NCI-H82 (cell line): ENCODE measurements at regions not wholly inside any gene's neighbourhood (a gene's known extent, or its start where the extent isn't known, plus 50 kb on each side); places are given as distances from the start of the nearest gene placed in this dataset.
"Not testable (repeated sequence)": the region's sequence is repeated elsewhere in the genome, so short reads cannot be mapped to it uniquely, and the experiment has no call there.

Experiments
- DNase-seq: peaks from one replicate; lab custom pipeline; 2025; lab: John Stamatoyannopoulos, UW

DNA sequence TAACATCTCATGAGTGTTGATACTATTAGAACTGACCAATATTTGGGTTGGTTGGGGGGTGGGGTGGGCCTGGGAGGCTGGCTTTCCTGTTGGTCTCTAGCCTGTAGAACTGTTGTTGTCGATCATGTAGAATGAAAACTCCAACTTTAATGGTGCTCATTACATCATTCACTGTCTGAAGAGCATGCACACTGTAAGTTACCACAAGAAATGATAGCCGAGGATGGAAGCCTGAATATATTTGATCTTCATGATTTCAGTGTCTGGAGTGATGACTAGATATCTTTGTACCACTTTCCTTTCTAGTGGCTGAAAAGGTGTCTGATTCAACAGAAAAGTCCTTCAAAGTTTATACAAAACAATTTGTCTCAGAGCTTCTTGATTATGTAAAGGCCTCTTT, 123.6 kb downstream of the XCL2 start:
- no peak for DNase-seq

DNA sequence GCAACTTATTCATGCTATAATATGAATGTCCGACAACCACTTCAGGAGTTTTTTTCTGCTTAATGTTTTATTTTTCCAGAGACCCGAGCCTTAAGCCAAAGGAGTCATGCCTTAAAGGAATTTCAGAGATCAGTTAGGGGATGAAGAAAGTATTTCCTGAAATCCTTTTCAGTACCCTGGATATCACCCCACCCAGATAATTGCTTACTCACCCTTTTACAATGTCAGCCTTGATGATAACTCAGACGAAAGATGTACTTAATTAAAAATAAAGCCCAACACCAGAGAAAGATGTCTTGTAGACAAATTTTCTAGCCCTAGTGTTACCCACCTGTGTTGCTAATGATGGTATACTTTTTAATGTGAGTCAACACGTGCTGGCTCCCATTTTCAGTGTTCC, 124.1 kb downstream of the XCL2 start:
- no peak for DNase-seq

DNA sequence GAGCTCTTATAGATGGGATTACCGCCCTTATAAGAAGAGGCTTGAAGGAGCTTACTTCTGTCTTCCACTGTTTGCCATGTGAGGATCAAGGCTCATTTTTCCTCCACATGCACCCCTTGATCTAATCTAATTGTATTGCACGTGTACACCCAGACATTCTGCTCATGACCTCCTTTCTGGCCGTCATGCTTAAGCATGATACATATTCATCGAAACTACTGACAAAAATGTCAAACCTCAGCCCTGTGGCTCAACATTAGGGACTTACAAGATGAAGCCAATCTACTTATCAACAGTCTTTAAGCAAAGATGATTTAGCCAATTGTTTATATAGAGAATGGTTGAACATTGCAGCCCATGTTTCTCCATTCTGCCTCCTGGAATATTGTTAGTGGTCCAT, 127.6 kb downstream of the XCL2 start:
- peak; percentile 92 for DNase-seq

DNA sequence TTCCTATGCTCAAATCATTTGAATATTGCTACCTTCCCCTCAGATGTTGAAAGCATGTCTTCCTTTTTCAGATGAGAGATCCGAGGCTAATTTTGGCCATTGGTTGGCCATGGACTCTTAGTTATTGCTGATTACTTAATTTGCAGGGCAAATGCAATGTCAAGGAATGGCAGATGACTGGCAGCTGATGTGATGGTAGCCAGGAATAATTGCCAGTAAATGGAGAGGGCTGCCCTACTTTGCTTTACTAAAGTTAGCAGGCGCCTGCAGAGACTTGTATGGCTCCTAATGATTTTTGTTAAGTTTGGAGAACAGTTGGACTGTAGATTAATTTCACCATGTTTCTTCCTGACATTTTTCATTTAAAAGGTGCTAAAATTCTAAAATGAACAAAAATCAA, 128.9 kb downstream of the XCL2 start:
- DNase-seq, result no peak

DNA sequence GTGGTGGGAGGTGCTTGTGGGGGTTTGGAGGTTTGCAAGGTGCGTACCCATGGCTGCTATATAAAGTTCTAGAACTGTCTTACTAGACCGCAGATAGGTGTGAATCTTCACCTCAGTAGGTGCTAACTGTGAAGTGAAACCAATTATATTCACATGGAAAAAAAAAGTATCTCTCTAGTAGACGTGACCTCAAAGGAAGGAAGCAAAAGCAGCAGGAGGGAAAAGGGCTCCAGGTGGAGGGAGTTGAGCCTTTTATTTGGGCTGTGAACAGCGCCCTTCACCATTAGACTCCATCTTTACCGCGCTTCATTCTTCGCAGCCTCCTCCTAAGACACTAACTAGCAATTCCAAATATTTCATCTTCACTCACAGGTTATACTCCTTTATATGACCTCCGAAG, 129.8 kb downstream of the TBX19 start:
- no peak for DNase-seq

DNA sequence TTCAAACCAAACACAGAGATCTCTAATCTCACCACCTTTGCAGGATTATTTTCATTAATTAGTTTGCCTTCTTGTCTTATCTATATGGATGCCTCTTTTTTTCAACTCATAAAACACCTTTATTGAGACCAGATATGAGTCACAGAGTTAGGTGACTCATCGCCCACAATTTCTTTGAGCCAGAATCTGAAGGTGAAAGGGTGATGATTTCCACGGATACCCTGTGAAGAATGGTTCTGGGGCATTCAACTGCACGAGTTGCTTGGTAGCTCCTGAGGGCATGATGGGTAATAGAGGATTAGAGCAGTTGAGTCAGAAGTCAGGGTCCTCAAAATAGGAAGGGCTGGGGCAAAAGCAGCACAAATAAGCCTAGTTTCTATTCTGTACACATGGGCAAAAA, 128.2 kb downstream of the TBX19 start:
- DNase-seq, result no peak

DNA sequence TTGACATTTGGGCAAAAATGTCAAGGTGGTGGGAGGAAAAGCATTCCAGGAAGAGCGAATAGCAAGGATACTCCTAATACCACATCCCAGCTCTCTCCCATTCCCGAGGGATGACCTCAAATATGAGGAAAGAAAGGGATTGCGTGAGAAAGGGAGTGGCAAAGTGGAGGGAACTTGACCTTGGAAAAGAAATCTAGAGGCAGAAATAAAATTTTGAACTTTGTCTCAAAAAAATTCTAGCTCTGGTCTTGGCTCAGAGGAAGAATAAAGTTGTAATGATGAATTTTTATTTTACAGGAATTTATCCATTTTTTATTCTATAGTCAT, 127.8 kb downstream of the TBX19 start:
- DNase-seq, result no peak

DNA sequence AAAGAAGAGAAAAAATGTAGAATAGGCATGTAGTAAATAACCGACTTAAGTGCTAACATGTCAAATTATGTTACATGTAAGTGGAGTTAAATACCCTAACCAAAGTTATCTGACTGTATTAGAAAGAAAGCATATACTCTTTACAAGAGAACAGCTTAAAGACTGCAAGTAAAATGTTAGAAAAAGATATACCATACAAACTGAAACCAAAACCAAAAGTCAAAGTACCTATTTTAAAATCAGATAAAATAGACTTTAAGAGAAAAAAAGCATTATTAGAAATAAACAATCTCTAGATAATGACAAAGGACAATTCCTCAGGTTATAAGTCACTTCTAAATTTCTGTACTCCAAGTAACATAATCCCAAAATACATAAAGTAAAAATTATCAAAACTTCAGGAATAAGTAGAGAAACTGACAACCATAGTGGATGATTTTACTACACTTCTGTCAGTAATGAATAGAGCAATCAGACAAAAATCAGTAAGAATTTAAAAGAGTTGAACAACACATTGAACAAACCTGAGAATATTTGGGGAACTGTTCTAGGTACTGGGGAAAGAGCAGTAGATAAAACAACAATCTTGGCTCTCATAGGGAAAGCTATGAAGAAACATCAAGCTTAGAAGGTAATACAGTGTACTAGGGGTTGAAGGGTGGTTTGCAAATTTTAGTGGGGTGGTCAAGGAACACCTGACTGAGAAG, 127.3 kb downstream of the TBX19 start:
- DNase-seq, result no peak

DNA sequence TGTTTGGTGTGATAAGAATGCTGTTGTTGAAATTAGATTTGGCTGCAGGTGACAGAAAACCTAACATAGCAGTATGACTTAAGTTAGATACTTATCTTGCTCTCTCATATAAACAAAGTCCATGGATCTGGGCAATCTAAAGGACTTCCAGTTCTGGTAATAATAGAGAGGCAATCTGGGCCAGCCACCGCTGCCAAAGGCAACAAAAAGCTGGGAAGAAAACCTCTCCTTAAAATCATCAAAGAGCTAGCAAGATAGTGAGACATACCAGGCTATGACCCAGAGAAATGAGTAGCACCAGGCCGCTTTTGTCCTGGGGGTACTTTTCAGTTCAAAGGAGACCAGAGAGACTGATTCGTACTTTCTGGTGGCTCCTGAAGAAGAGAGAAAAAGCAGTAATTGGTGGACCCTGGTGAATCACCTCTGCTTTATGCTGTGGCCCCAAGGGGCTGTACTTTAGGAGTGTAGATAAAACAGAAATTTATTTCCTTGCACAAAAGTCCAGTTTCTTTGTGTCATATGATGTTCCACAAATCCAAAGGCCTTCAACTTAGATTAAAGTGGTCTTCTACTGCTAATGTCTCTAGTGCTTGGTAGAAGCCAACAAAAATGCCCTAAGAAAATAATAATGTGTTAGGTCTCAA, 125.4 kb downstream of the TBX19 start:
- DNase-seq, result no peak

DNA sequence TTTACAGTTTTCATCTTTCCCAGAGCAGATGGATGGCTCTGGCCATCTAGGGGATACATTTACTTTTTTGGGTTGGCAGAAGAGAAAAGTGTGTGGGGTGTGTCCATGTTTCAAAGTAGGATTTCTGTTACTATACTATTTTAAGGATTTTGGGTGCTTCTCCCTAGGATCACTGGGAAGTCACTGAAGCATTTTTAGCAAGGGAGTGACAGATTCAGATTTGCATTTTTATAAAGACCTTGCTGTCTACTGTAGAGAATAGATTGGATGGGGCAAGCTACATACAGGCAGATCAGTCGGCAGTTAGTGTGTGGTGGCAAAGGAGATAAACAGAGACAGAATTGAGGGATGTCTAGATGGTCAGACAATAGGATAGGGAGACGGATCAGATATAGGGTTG, 122.5 kb downstream of the TBX19 start:
- no peak for DNase-seq

DNA sequence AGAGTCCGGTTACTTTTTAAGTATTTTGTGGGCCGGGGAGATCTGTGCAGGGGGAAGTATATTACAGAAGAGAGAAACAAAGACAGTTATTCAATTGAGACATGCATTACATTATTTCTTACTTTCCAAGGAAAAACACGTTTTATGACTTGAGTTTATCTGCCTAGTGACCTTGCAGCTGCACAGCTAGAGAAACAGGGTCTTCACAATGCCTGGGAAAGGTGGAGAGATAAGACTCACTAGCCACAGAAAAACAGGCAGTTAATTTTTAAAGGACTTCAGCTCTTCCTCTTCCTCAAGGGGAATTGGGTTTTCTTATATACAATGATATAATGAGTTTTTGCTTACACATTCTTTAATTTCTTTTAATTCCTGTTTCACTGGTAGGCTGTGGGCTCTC, 121.8 kb downstream of the TBX19 start:
- DNase-seq, result not testable (repeated sequence)

DNA sequence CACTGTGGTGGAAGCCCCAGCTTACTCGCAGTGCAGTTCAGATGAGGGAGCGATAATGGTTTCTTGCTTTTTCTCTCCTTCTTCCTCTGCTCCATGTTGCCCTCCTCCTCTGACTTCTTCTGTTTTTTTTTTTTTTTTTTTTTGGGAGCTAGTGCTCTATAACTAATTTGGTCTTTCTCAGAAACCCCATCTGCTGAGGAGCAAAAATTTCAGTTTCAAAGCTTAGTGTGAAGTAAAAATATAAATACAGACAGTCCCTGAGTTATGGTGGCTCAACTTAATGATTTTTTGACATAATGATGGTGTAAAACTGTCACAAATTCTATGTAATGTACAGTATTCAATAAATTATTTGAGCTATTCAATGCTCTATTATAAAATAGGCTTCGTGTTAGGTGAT, 120.7 kb downstream of the TBX19 start:
- DNase-seq, result no peak

DNA sequence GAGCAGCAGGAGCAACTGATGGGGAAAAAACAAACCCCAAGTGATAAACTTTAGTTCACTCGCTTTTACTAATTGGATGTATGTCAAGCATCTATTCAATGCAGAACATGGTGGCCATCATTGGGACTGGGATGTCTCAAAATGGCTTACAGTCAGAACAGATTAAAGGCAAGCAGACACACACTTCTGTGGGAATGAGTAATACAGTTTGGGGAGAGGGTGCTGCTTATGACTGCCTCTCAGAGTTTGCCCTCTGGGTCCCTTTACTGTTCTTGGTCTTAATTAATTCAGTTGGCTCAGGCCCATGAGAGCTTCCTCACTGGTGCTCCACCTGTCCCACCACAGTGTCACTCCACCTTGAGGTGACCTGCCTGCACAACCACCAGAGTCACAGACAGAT, 119.5 kb downstream of the TBX19 start:
- DNase-seq, result no peak

DNA sequence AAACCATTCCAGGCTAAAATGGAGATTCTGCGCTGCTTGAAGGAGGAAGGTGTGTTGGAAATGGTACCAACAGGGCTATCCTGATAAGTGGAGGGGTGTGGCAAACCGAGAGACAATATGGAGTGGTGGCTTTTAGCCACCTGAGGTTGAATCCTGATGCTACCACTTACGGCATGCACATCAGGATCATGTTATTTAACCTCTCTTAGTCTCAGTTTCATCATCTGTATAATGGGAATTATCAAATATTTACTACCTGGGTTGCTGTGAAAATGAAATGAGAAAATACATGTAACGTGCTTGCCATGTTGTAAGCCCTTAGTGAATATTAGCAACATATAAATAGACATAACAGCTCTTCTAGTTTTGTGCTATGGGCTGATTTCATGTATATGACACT, 117.1 kb downstream of the TBX19 start:
- no peak for DNase-seq

DNA sequence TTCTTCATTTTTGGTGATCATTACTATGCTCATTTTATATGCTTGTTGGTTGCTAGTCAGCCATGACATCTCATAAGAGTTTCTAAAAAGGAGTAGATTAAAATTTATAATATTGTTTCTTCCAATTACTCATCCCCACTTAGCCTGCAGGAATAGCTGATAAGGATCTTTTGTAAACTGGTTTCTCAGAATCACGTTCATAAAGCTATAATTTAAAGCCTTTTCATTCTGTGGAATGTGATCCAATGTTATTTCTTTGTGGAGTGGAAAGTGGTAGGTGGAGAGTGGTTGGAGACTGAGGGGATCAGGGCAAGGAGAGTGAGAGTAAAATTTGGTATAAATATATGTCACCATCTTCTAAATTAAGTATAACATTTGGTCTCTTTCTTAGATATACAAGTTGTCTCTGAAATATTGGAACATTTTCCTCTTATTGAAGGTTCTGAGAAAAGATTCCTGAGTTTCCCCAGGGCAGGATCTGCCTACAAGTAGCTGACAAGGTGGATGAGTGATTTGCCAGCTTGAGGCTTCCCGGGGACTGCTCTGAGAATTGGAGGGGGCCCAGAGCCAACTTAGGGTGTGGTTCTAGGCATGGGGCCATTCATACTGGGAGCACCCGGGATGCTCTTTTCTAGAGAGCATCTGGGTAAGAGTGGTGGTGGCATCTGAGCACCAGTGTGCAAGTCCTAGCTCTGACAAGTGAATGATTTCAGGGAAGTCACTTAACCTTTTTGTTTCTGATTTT, 116.4 kb downstream of the TBX19 start:
- DNase-seq, result no peak

DNA sequence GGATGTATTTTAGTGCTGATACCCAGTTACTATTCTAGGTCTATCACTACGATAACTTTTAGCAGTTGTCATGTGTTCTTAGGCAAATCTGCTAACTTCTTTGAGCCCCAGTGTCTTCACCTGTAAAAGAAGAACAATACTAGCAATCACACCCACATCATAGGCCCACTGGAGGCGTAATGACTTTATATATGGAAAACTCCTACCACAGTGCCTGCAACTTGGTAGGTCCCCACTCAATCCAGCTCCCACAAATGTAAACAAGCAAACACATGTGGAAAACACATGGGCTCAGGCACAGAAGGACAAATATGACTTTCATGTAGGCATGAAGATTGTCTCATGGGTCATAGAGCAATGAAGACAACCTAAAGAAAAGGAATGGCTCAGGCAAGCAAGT, 115.8 kb downstream of the TBX19 start:
- no peak for DNase-seq

DNA sequence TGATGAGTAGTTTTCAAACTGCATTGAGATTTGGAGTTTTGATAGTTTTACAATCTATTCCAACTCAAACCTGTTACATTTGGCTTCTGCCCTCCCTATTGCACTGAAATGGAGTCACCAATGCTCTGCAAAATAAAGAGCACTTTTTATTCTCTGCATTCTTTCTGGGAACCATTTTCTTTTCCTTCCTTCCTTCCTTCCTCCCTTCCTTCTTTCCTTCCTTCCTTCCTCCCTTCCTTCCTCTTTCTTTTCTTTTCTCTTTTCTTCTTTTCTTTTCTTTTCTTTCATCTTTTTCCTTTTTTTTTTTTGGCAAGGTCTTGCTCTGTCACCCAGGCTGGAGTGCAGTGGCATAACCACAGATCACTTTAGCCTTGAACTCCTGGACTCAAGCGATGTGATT, 114.2 kb downstream of the TBX19 start:
- no peak for DNase-seq

DNA sequence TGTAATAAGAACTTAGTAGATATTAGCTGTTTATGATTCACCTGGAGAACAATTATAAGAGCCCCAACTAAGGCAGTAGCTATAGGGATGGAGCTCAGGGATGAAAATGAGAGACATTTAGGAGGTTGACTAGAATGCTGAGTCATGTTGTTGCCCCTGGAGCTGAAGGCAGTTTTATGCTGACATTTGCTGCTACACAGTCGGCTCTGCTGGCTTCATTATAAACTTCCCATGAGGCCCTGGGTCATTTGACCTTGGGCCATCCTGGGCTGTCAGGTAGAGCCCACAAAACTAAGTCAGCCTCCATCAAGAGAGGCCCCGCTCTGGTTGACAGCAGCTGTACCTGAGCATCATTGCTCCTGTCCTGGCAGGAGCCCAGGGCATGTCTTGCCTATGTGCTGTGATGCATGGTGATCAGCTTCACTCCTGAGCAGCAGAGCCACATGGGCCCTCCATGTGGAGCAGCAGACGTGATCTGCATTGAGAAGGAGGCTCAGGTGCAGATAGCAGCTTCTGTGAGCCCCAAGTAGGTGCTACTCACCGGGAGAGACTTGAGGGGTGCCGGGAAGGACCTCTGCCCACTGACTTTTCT, 112.4 kb downstream of the TBX19 start:
- no peak for DNase-seq

DNA sequence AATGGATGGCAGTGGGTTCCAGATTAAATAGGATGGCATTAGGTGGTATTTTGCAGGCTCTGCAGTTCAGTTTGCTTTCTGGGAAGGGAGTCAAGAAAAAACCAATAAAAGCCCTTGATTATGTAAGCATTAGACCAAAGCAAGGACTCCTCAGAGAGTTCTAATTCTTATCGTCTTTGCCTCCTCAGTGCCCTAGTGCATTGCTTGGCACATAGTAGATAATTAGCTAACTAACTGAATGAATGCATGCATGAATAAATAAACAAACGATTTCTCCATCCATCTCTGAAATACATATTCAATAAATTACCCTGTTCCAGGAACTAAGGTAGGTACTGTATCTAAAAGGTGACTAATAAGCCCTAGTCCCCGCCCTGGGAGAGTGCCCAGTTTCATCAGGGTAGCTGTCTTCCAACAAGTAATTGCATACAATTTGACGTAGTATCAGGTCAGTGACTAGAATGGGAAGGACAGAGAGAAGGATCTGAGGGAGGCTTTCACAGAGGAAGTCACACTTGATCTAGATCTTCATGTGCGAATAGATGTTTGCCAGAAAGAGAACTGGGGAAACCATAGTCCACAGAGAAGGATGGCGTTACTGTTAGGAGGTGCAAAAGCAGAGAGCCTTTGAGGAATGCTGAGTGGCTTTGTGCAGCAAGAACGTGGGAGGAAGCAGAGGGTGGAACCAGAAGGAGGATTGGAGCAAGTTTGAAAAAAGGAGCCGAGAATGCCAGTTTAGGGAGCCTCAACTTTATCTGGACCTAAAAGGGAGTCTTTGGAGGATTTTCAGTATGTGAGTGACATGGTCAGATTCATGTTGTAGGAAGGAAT, 111.4 kb downstream of the TBX19 start:
- no peak for DNase-seq

DNA sequence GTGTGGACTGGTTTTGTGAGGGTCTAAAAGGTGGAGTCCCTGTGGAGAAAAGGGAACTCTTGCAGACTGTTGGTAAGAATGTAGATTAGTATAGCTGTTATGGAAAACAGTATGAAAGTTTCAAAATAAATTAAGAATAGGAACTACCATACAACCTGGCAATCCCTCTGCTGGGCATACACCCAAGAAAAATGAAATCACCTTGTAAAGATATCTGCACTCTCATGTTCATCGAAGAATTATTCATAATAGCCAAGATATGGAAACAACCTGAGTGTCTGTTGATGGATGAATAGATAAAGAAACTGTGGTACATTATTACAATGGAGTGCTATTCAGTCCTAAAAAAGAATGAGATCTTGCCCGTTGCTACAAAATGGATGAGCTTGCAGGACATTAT, 109.6 kb downstream of the TBX19 start:
- DNase-seq, result no peak

DNA sequence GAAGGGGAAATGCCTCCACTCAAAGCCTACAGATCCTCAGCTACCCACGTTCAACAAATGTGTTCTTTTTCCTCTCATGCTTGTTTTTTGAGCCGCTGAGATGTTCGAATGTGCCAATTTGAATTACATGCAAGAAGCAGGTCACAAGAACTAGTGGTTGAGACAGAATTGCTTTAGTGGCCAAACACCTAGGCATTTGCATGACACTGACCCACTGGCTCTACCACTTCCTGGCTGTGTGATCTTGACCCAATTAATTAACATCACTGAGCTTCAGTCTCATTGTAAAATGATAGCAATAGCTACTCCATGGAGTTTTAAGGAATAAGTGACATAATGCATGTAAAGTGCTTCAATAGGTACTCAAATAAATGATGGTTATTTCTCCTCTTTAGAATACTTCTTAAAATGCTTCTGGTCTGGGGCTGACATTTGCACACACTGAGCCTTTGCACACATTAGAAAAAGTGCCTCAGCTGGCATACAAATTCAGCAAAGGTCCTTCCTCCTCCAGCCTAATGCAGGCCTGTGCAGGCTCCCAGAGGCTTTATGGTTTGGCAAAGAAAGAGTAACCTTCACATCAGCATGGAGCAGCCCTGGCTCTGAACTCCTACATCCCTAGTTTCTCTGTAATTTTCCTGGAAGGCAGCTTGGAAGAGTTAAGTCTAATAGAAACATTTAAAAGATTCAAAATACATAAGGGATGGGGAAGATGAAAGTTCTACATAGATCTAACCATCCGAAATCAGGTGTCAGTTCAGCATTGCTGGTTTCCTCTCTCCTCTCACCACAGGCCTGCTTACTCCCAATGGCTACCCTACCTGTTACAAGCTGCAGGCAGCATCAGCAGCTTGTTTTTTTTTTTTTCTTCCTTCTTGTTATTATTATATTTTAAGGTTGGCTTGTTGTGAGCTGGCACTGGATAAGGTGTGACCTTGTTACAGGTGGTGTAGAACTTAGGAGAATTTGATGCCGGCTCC, 107.4 kb downstream of the TBX19 start:
- no peak for DNase-seq
